Endothelial cell of umbilical vein (primary cell): ENCODE measurements at regions not wholly inside any gene's neighbourhood (a gene's known extent, or its start where the extent isn't known, plus 50 kb on each side); places are given as distances from the start of the nearest gene placed in this dataset.

ENCODE experiments used
- BruUV-seq: library from RNA; stranded (reverse); fragments of 400-500 nt; replicated peaks from 2 replicates; lab custom pipeline; 2021; lab: Mats Ljungman, UMichigan
- CTCF ChIA-PET: fragments of 300-600, 350-600 bp; sonication (Branson Sonifier 250); formaldehyde crosslinking; loops from one replicate; lab custom pipeline; 2021; ENCODE audit warnings: antibody characterized with exemption, inconsistent platforms; lab: Charles Lee
- POLR2A ChIA-PET: fragments of 300-600, 350-600 bp; sonication (Branson Sonifier 250); formaldehyde crosslinking; loops from one replicate; lab custom pipeline; 2021; ENCODE audit warnings: antibody characterized with exemption, inconsistent platforms; lab: Charles Lee
- DNase-seq: peaks from one replicate; pipeline ENCODE4 v3.0.0-alpha.2; 2011; ENCODE audit warnings: low read depth, low spot score
- FAIRE-seq: peaks from 2 replicates; lab custom pipeline; 2011; peaks lifted over from hg19 to GRCh38; lab: Jason Lieb, UNC
- H2AFZ ChIP-seq: 2 replicates; pipeline ENCODE4 v1.6.0; 2012; ENCODE audit warnings: low read depth, low read length, control low read depth, inconsistent platforms
- H3K27ac ChIP-seq: 2 replicates; pipeline ENCODE4 v1.5.1; 2011; ENCODE audit warnings: low read depth, mild to moderate bottlenecking, control low read depth, low read length, moderate library complexity; ENCODE audit not compliant: insufficient read depth
- H3K27me3 ChIP-seq, 2 experiments: 2 replicates each; pipeline versions ENCODE4 v1.6.0 to v1.6.1; 2011; ENCODE audit warnings: low read length in 2 of 2, mixed read lengths in 1 of 2; ENCODE audit not compliant: control insufficient read depth in 2 of 2, insufficient read depth in 2 of 2
- H3K36me3 ChIP-seq, 2 experiments: 2 replicates in 1 of 2; 3 replicates in 1 of 2; pipeline ENCODE4 v1.5.1; 2011; ENCODE audit warnings: low read length in 2 of 2, mild to moderate bottlenecking in 1 of 2, moderate library complexity in 1 of 2; ENCODE audit not compliant: control insufficient read depth in 2 of 2, insufficient read depth in 2 of 2; ENCODE audit errors: extremely low read depth in 1 of 2
- H3K4me1 ChIP-seq: 3 replicates; pipeline ENCODE4 v1.5.1; 2011; ENCODE audit warnings: mild to moderate bottlenecking, low read length; ENCODE audit not compliant: control insufficient read depth, insufficient read depth; ENCODE audit errors: extremely low read depth
- H3K4me2 ChIP-seq: 2 replicates; pipeline ENCODE4 v1.6.1; 2011; ENCODE audit warnings: low read length, control low read depth, mixed read lengths; ENCODE audit not compliant: insufficient read depth
- H3K4me3 ChIP-seq, 3 experiments: fragments of 200-600 bp in 1 of 3; sonication (generic), shearing (Covaris generic) in 1 of 3; replicated peaks in 1 of 3; 2 replicates each; pipeline ENCODE4 v1.5.1; 2011 to 2016; ENCODE audit warnings: control low read depth in 3 of 3, low read length in 3 of 3, mild to moderate bottlenecking in 2 of 3, inconsistent platforms in 1 of 3, low read depth in 1 of 3, moderate library complexity in 1 of 3; ENCODE audit not compliant: insufficient read depth in 1 of 3
- H3K79me2 ChIP-seq: 2 replicates; pipeline ENCODE4 v1.6.0; 2012; ENCODE audit warnings: low read length, inconsistent platforms; ENCODE audit not compliant: control insufficient read depth, insufficient read depth
- H3K9ac ChIP-seq: replicated peaks from 2 replicates; pipeline ENCODE3; 2011; ENCODE audit warnings: low read length, control low read depth; ENCODE audit not compliant: insufficient read depth; ENCODE audit errors: extremely low read depth
- H3K9me1 ChIP-seq: replicated peaks from 3 replicates; pipeline ENCODE4 v1.6.0; 2011; ENCODE audit warnings: mild to moderate bottlenecking, low read length; ENCODE audit not compliant: control insufficient read depth, insufficient read depth; ENCODE audit errors: extremely low read depth
- H3K9me3 ChIP-seq: replicated peaks from 2 replicates; pipeline ENCODE4 v1.5.1; 2012; ENCODE audit warnings: low read length, inconsistent platforms; ENCODE audit not compliant: control insufficient read depth, insufficient read depth
- H4K20me1 ChIP-seq: replicated peaks from 2 replicates; pipeline ENCODE3; 2011; ENCODE audit warnings: mild to moderate bottlenecking, low read length; ENCODE audit not compliant: control insufficient read depth, insufficient read depth; ENCODE audit errors: extremely low read depth
- EZH2 ChIP-seq: IDR thresholded peaks from 2 replicates; pipeline ENCODE4 v1.6.1; 2012; ENCODE audit warnings: borderline replicate concordance, low read depth, mild to moderate bottlenecking, moderate library complexity, low read length, inconsistent platforms; ENCODE audit not compliant: severe bottlenecking
- FOS ChIP-seq: IDR thresholded peaks from 2 replicates; pipeline ENCODE4 v1.6.1; 2011; ENCODE audit warnings: mild to moderate bottlenecking, low read length, moderate library complexity, borderline replicate concordance; ENCODE audit not compliant: insufficient read depth
- GATA2 ChIP-seq: IDR thresholded peaks from 2 replicates; pipeline ENCODE4 v1.7.0; 2011; ENCODE audit warnings: low read depth, mild to moderate bottlenecking, moderate library complexity, mixed read lengths, low read length; ENCODE audit not compliant: insufficient read length, insufficient read depth
- JUN ChIP-seq: IDR thresholded peaks from 2 replicates; pipeline ENCODE4 v1.6.1; 2011; ENCODE audit warnings: borderline replicate concordance, low read depth; ENCODE audit not compliant: insufficient read length, insufficient read depth
- MYC ChIP-seq: IDR thresholded peaks from one replicate; pipeline ENCODE4 v1.6.1; 2011; ENCODE audit warnings: mild to moderate bottlenecking, low read depth, low read length
- POLR2A ChIP-seq: IDR thresholded peaks from 2 replicates; pipeline ENCODE4 v1.6.1; 2012; ENCODE audit warnings: low read depth, mild to moderate bottlenecking, control low read depth, low read length
- POLR2AphosphoS5 ChIP-seq: IDR thresholded peaks from 2 replicates; pipeline ENCODE4 v1.6.1; 2012; ENCODE audit warnings: low read depth, mild to moderate bottlenecking, control low read depth, low read length, moderate library complexity; ENCODE audit not compliant: insufficient read depth
- dilution Hi-C: fragments of 300-500 bp; cut with MboI; formaldehyde crosslinking; loops from one replicate; pipeline ENCODE4 v1.15.0; 2019; ENCODE audit warnings: low sequenced_read_pairs; ENCODE audit not compliant: extremely low pct_ligation_motif_present
- intact Hi-C: fragments of 100-400 bp; cut with micrococcal nuclease; formaldehyde crosslinking; loops from one replicate; pipeline ENCODE4 v1.10.0; 2022
- TF ChIP-seq, protein P1 (sequence below), 2 donors: IDR thresholded peaks; 1 replicate in 1 of 2; 2 replicates in 1 of 2; pipeline ENCODE4 v1.5.1; 2011; ENCODE audit warnings: low read length in 2 of 2, mild to moderate bottlenecking in 2 of 2, moderate library complexity in 2 of 2, control low read depth in 1 of 2, inconsistent platforms in 1 of 2, low read depth in 1 of 2; ENCODE audit not compliant: insufficient read depth in 1 of 2; ENCODE audit errors: extremely low read depth in 1 of 2
- TF ChIP-seq, protein P2 (sequence below): IDR thresholded peaks from 2 replicates; pipeline ENCODE4 v1.6.1; 2011; ENCODE audit not compliant: insufficient read depth, insufficient read length

DNA sequence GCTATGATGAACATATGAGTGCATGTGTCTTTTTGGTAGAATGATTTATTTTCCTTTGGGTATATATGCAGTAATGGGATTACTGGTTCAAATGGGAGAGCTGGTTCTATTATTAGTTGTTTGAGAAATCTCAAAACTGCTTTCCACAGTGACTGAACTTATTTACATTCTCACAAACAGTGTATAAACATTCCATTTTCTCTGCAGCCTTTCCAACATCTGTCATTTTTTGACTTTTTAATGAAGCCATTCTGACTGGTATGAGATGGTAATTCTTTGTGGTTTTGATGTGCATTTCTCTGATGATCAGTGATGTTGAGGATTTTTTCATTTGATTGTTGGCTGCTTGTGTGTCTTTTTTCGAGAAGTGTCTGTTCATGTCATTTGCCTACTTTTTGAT, 1124.2 kb downstream of the NAALADL2 start:
- CTCF ChIA-PET, result no interaction called here
- Histone ChIP-seq H3K4me3 (no peak overlapping the region), H4K20me1 (no peaks in the 10 kb centered on the region), H3K36me3 (no peaks in the 10 kb centered on the region), H2AFZ (no peak overlapping the region), H3K9ac (no peak overlapping the region), H3K27me3 (no peaks in the 10 kb centered on the region), H3K27ac (no peak overlapping the region), H3K9me3 (no peaks in the 10 kb centered on the region), H3K79me2 (no peaks in the 10 kb centered on the region), H3K4me1 (no peaks in the 10 kb centered on the region), H3K4me2 (no peak overlapping the region), H3K9me1 (no peaks in the 10 kb centered on the region)
- intact Hi-C loops, result no loop called here
- TF ChIP-seq MYC (no peak), EZH2 (no peak), POLR2A (no peak), GATA2 (no peak), FOS (no peak), JUN (no peak), POLR2AphosphoS5 (no peak)
- TF ChIP-seq, protein P1, sequence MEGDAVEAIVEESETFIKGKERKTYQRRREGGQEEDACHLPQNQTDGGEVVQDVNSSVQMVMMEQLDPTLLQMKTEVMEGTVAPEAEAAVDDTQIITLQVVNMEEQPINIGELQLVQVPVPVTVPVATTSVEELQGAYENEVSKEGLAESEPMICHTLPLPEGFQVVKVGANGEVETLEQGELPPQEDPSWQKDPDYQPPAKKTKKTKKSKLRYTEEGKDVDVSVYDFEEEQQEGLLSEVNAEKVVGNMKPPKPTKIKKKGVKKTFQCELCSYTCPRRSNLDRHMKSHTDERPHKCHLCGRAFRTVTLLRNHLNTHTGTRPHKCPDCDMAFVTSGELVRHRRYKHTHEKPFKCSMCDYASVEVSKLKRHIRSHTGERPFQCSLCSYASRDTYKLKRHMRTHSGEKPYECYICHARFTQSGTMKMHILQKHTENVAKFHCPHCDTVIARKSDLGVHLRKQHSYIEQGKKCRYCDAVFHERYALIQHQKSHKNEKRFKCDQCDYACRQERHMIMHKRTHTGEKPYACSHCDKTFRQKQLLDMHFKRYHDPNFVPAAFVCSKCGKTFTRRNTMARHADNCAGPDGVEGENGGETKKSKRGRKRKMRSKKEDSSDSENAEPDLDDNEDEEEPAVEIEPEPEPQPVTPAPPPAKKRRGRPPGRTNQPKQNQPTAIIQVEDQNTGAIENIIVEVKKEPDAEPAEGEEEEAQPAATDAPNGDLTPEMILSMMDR (IDR thresholded peaks at IDR 0.05; ENCODE audit: extremely low read depth in 1 of 2, insufficient read depth in 1 of 2, low read depth in 1 of 2, low read length in 2 of 2), result no peak
- TF ChIP-seq, protein P2, sequence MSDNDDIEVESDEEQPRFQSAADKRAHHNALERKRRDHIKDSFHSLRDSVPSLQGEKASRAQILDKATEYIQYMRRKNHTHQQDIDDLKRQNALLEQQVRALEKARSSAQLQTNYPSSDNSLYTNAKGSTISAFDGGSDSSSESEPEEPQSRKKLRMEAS, result no peak
- FAIRE-seq (no peak), DNase-seq (no peak)
- POLR2A ChIA-PET, result no interaction called here
- dilution Hi-C loops, result no loop called here
- no TSS peak for BruUV-seq
